Right lobe of liver (tissue), 6 donors: ENCODE measurements at regions not wholly inside any gene's neighbourhood (a gene's known extent, or its start where the extent isn't known, plus 50 kb on each side); places are given as distances from the start of the nearest gene placed in this dataset.
"Not testable (repeated sequence)": the region's sequence is repeated elsewhere in the genome, so short reads cannot be mapped to it uniquely, and the experiment has no call there.

ENCODE experiments used
- ATAC-seq, 4 donors: fragments of 200-7000 bp; cut with Tn5 transposase; one replicate each; pipeline ENCODE4 v1.9.1; 2020; ENCODE audit warnings: mild to moderate bottlenecking in 4 of 4, moderate library complexity in 4 of 4
- DNase-seq, 3 donors: peaks; one replicate each; pipeline ENCODE4 v3.0.0-alpha.2; 2020
- H3K27ac ChIP-seq, 3 donors: fragments of 200-600 bp; one replicate each; pipeline ENCODE4 v1.8.0; 2022
- H3K27me3 ChIP-seq, 2 donors: fragments of 200-600 bp; one replicate each; pipeline ENCODE4 v1.8.0; 2022
- H3K36me3 ChIP-seq, 4 donors: fragments of 200-600 bp; sonication (generic) in 1 of 4; one replicate each; pipeline versions ENCODE4 v1.5.1 to v1.8.0; 2017 to 2022; ENCODE audit warnings: control low read depth in 1 of 4
- H3K4me1 ChIP-seq, 4 donors: fragments of 200-600 bp; sonication (generic) in 1 of 4; one replicate each; pipeline versions ENCODE4 v1.5.1 to v1.8.0; 2017 to 2022; ENCODE audit warnings: control low read depth in 1 of 4
- H3K4me3 ChIP-seq, 3 donors: fragments of 200-600 bp; one replicate each; pipeline ENCODE4 v1.8.0; 2022
- H3K9me3 ChIP-seq, 4 donors: fragments of 200-600 bp; sonication (generic) in 1 of 4; one replicate each; pipeline versions ENCODE4 v1.5.1 to v1.8.0; 2017 to 2022; ENCODE audit warnings: control low read depth in 1 of 4
- POLR2A ChIP-seq: fragments of 450-650 bp; IDR thresholded peaks from one replicate; pipeline ENCODE4 v1.6.1; 2017; ENCODE audit warnings: antibody characterized with exemption, mild to moderate bottlenecking
- WGBS: methylation state at CpG from one replicate; pipeline ENCODE4 v1.1.6; 2018; ENCODE audit warnings: low coverage, low lambda C conversion rate; ENCODE audit not compliant: insufficient coverage; ENCODE audit errors: missing lambda C conversion rate; 5-methylcytosine and 5-hydroxymethylcytosine counted together
- intact Hi-C, 2 donors: fragments of 100-400 bp; cut with DNase I; formaldehyde crosslinking; loops; one replicate each; pipeline versions ENCODE4 v1.11.2 to v1.14.1; 2022
- TF ChIP-seq, protein P1 (sequence below), 4 donors: fragments of 200-600 bp in 3 of 4; fragments of 450-650 bp in 1 of 4; IDR thresholded peaks; one replicate each; pipeline versions ENCODE4 v1.5.1 to v1.8.0; 2016 to 2022; ENCODE audit warnings: antibody characterized with exemption in 4 of 4, mild to moderate bottlenecking in 2 of 4
- donor health status: DM: no; HTN: yes; CAD: no.
- donor health status: DM: no; HTN: no; CAD: no.
- donor health status: DM: no; HTN: no; CAD: no.
- donor health status: DM: no; HTN: yes; CAD: no.
- donor health status: DM: no; HTN: yes; CAD: no.

DNA sequence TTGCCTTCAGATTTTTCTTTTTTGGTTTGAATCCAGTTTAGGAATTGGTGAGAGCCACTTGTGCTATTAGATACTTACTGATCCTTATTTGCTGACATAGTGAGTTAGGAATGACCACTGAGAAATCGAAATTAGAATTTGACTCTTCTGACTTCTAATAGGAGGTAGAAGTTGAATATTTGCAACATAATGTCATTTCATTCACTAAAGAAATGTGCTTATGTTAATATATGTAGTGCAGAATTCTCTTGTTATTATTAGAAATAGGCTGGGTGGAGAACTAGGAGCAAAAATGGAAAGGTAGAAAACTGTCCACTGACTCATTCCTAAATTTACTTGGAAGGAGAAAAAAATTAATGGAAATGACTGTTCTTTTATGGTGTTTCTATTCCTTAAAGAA is 538.2 kb upstream of the SGO1 start:
- DNase-seq = no peak
- 58% methylated on average over 1 of the region's 1 CpG for WGBS
- ATAC-seq = no peak

DNA sequence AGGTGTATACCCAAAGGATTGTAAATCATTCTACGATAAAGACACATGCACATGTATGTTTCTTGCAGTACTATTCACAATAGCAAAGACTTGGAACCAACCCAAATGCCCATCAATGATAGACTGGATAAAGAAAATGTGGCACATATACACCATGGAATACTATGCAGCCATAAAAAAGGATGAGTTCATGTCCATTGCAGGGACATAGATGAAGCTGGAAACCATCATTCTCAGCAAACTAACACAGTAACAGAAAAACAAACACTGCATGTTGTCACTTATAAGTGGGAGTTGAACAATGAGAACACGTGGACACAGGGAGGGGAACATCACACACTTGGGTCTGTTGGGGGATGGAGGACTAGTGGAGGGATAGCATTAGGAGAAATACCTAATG is 530.4 kb upstream of the SGO1 start:
- H3K36me3 ChIP-seq, H3K9me3 ChIP-seq, H3K27ac ChIP-seq, H3K4me3 ChIP-seq, ATAC-seq, H3K27me3 ChIP-seq, H3K4me1 ChIP-seq, intact Hi-C loops, DNase-seq: not testable (repeated sequence)
- WGBS = 83% methylated on average over 2 of the region's 2 CpGs

More for the DNA sequence above, 538.2 kb upstream of the SGO1 start:
- Histone ChIP-seq H3K27me3 (no peaks in the 10 kb centered on the region), H3K4me1 (no peaks in the 10 kb centered on the region), H3K9me3 (no peaks in the 10 kb centered on the region), H3K36me3 (no peaks in the 10 kb centered on the region), H3K4me3 (no peak overlapping the region), H3K27ac (no peak overlapping the region)
- no peak for TF ChIP-seq POLR2A
- TF ChIP-seq, protein P1, sequence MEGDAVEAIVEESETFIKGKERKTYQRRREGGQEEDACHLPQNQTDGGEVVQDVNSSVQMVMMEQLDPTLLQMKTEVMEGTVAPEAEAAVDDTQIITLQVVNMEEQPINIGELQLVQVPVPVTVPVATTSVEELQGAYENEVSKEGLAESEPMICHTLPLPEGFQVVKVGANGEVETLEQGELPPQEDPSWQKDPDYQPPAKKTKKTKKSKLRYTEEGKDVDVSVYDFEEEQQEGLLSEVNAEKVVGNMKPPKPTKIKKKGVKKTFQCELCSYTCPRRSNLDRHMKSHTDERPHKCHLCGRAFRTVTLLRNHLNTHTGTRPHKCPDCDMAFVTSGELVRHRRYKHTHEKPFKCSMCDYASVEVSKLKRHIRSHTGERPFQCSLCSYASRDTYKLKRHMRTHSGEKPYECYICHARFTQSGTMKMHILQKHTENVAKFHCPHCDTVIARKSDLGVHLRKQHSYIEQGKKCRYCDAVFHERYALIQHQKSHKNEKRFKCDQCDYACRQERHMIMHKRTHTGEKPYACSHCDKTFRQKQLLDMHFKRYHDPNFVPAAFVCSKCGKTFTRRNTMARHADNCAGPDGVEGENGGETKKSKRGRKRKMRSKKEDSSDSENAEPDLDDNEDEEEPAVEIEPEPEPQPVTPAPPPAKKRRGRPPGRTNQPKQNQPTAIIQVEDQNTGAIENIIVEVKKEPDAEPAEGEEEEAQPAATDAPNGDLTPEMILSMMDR (IDR thresholded peaks at IDR 0.05) = no peak
- intact Hi-C loops = no loop called here

DNA sequence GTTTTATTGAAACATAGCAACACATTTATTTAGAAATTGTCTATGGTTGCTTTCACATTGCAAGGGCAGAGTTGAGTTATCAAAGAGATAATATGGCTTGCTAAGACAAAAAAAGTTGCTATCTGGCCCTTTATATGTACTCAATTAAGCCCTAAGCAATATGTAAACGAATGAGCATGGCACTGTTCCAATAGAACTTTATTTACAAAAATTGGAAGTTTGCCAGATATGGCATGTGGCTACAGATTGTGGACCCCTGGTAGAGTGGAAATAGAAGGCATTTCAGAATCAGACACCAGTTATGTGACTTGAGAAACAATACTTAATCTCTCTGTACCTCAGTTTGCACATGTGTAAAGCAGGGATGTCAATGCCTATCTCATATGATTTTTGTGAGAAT is 515.6 kb upstream of the SGO1 start:
- 58% methylated on average over 1 of the region's 1 CpG for WGBS
- Histone ChIP-seq H3K9me3 (no peaks in the 10 kb centered on the region), H3K27me3 (no peaks in the 10 kb centered on the region), H3K36me3 (no peaks in the 10 kb centered on the region), H3K4me1 (no peaks in the 10 kb centered on the region), H3K4me3 (no peak overlapping the region), H3K27ac (no peak overlapping the region)
- ATAC-seq (no peak), DNase-seq (no peak)
- TF ChIP-seq, protein P1 (IDR thresholded peaks at IDR 0.05) = no peak
- no peak for TF ChIP-seq POLR2A
- intact Hi-C loops = no loop called here

DNA sequence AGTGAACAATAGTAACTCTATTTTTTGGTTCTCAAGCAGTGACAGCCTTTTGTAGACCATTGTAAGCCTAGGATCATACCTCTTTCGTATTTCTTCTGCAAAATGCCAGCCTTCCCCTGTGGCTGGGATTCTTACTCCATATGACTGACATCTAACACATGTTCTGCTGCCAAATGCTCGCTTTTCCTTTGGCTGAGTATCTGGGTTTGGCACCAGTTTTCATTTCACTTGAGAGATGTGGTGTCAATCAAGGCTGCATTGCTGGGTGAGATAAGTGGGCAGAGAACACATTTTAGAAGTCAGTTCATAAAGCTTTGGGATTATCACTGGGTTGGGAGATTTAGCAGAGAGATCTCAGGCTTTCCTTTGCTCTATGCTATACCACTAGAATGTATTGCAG is 514.7 kb upstream of the SGO1 start:
- 50% methylated on average over 2 of the region's 2 CpGs for WGBS
- intact Hi-C loops = no loop called here
- DNase-seq (no peak), ATAC-seq (no peak)
- H3K4me1 ChIP-seq = no peaks in the 10 kb centered on the region
- no peak overlapping the region for H3K4me3 ChIP-seq
- no peaks in the 10 kb centered on the region for H3K9me3 ChIP-seq
- H3K27me3 ChIP-seq = no peaks in the 10 kb centered on the region
- no peaks in the 10 kb centered on the region for H3K36me3 ChIP-seq
- no peak overlapping the region for H3K27ac ChIP-seq
- TF ChIP-seq POLR2A = no peak
- TF ChIP-seq, protein P1 (IDR thresholded peaks at IDR 0.05) = no peak

DNA sequence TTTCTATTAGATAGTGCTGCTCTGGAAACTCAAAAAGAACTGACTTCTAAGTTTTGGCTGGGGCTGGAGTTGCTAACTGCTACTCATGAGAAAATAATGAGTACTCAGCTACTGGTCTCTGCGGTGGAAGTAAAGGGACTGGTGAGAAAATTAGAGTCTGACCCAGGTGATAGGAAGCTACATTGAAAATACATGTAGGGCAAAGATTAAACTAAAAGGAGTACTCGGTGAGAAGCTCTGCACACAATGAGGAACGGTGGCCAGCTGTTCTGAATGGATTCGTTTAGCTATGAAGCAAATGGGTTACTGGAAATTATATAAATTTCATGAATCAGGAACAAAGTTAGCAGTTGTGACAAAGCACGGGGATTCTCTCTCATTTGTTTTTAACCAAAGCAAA is 512.9 kb upstream of the SGO1 start:
- 71% methylated on average over 5 of the region's 5 CpGs for WGBS
- Histone ChIP-seq H3K36me3 (no peaks in the 10 kb centered on the region), H3K4me3 (no peak overlapping the region), H3K4me1 (no peaks in the 10 kb centered on the region), H3K27ac (no peak overlapping the region), H3K9me3 (no peaks in the 10 kb centered on the region), H3K27me3 (no peaks in the 10 kb centered on the region)
- ATAC-seq (no peak), DNase-seq (no peak)
- intact Hi-C loops = no loop called here
- TF ChIP-seq, protein P1 (IDR thresholded peaks at IDR 0.05) = no peak
- no peak for TF ChIP-seq POLR2A
